ENCODE measurements at regions not wholly inside any gene's neighbourhood (a gene's known extent, or its start where the extent isn't known, plus 50 kb on each side); places are given as distances from the start of the nearest gene placed in this dataset.
"Not testable (repeated sequence)": the region's sequence is repeated elsewhere in the genome, so short reads cannot be mapped to it uniquely, and the experiment has no call there.

- TF ChIP-seq CTCF (IDR thresholded peaks at IDR 0.05): no peak
- Mint-ChIP-seq H3K4me1 (ENCODE audit: low read depth) (peaks cover 12% of the 10 kb centered on the region), H3K4me3 (ENCODE audit: unreplicated experiment) (no peak overlapping the region), H3K27ac (ENCODE audit: unreplicated experiment) (no peak overlapping the region), H3K9me3 (ENCODE audit: low read depth) (no peaks in the 10 kb centered on the region), H3K36me3 (ENCODE audit: low read depth) (peaks cover 3% of the 10 kb centered on the region), H3K27me3 (ENCODE audit: low read depth) (no peaks in the 10 kb centered on the region)
- no peak for DNase-seq (ENCODE audit: low spot score)
These were observed 202.8 kb upstream of the IRS2 start for GRCh38 chr13:109989155-109989554.

- no peaks in the 10 kb centered on the region for H3K9me3 Mint-ChIP-seq (ENCODE audit: low read depth)
- peaks cover 12% of the 10 kb centered on the region for H3K4me1 Mint-ChIP-seq (ENCODE audit: low read depth)
- peaks cover 3% of the 10 kb centered on the region for H3K36me3 Mint-ChIP-seq (ENCODE audit: low read depth)
- no peak for TF ChIP-seq CTCF (IDR thresholded peaks at IDR 0.05)
- H3K27ac Mint-ChIP-seq (ENCODE audit: unreplicated experiment): no peak overlapping the region
- DNase-seq (ENCODE audit: low spot score): no peak
- no peaks in the 10 kb centered on the region for H3K27me3 Mint-ChIP-seq (ENCODE audit: low read depth)
- no peak overlapping the region for H3K4me3 Mint-ChIP-seq (ENCODE audit: unreplicated experiment)
These were observed 200.5 kb upstream of the IRS2 start for GRCh38 chr13:109986851-109987250.

GRCh38 chr13:109985871-109986450, 199.6 kb upstream of the IRS2 start:
- Mint-ChIP-seq H3K9me3 (ENCODE audit: low read depth) (no peaks in the 10 kb centered on the region), H3K27me3 (ENCODE audit: low read depth) (no peaks in the 10 kb centered on the region), H3K36me3 (ENCODE audit: low read depth) (peaks cover 3% of the 10 kb centered on the region), H3K4me3 (ENCODE audit: unreplicated experiment) (no peak overlapping the region), H3K27ac (ENCODE audit: unreplicated experiment) (no peak overlapping the region), H3K4me1 (ENCODE audit: low read depth) (peaks cover 12% of the 10 kb centered on the region)
- no peak for DNase-seq (ENCODE audit: low spot score)
- TF ChIP-seq CTCF (IDR thresholded peaks at IDR 0.05): no peak

GRCh38 chr13:109983447-109983846, 197.1 kb upstream of the IRS2 start:
- Mint-ChIP-seq H3K9me3 (ENCODE audit: low read depth) (no peaks in the 10 kb centered on the region), H3K36me3 (ENCODE audit: low read depth) (peaks cover 3% of the 10 kb centered on the region), H3K4me3 (ENCODE audit: unreplicated experiment) (no peak overlapping the region), H3K27me3 (ENCODE audit: low read depth) (no peaks in the 10 kb centered on the region), H3K4me1 (ENCODE audit: low read depth) (no peaks in the 10 kb centered on the region), H3K27ac (ENCODE audit: unreplicated experiment) (no peak overlapping the region)
- no peak for DNase-seq (ENCODE audit: low spot score)
- TF ChIP-seq CTCF (IDR thresholded peaks at IDR 0.05): no peak

- TF ChIP-seq CTCF (IDR thresholded peaks at IDR 0.05): no peak
- Mint-ChIP-seq H3K9me3 (ENCODE audit: low read depth) (no peaks in the 10 kb centered on the region), H3K4me3 (ENCODE audit: unreplicated experiment) (no peak overlapping the region), H3K36me3 (ENCODE audit: low read depth) (no peaks in the 10 kb centered on the region), H3K27ac (ENCODE audit: unreplicated experiment) (no peak overlapping the region), H3K4me1 (ENCODE audit: low read depth) (peaks cover 5% of the 10 kb centered on the region), H3K27me3 (ENCODE audit: low read depth) (no peaks in the 10 kb centered on the region)
- no peak for DNase-seq (ENCODE audit: low spot score)
These were observed 194.6 kb upstream of the IRS2 start for GRCh38 chr13:109981000-109981399.

GRCh38 chr13:109979676-109980075, 193.3 kb upstream of the IRS2 start:
- not testable (repeated sequence) for H3K4me1 Mint-ChIP-seq (ENCODE audit: low read depth); H3K9me3 Mint-ChIP-seq (ENCODE audit: low read depth); H3K27me3 Mint-ChIP-seq (ENCODE audit: low read depth); H3K36me3 Mint-ChIP-seq (ENCODE audit: low read depth); H3K4me3 Mint-ChIP-seq (ENCODE audit: unreplicated experiment); DNase-seq (ENCODE audit: low spot score); H3K27ac Mint-ChIP-seq (ENCODE audit: unreplicated experiment)

Measured in chondrocyte (in vitro differentiated cells).